BLaER1 treated with 17β-estradiol and CSF1 and Interleukin-3, amounts not matched to agents 10 nM and 100 nM (cell line): ENCODE measurements at regions not wholly inside any gene's neighbourhood (a gene's known extent, or its start where the extent isn't known, plus 50 kb on each side); places are given as distances from the start of the nearest gene placed in this dataset.
A peak's percentile ranks its signal among the peaks of the same experiment; 100 is the strongest.
"Not testable (repeated sequence)": the region's sequence is repeated elsewhere in the genome, so short reads cannot be mapped to it uniquely, and the experiment has no call there.

Experiments
- H3K27ac ChIP-seq, 11 experiments: shearing (Covaris generic); formaldehyde crosslinking; 2 replicates each; pipeline ENCODE4 v1.8.1; 2022
- H3K27me3 ChIP-seq, 11 experiments: shearing (Covaris generic); formaldehyde crosslinking; 2 replicates each; pipeline ENCODE4 v1.8.1; 2022
- H3K36me3 ChIP-seq, 11 experiments: shearing (Covaris generic); formaldehyde crosslinking; 2 replicates each; pipeline ENCODE4 v1.8.1; 2022
- H3K4me1 ChIP-seq, 10 experiments: shearing (Covaris generic); formaldehyde crosslinking; 2 replicates each; pipeline ENCODE4 v1.8.1; 2022
- H3K4me2 ChIP-seq, 11 experiments: shearing (Covaris generic); formaldehyde crosslinking; 2 replicates each; pipeline ENCODE4 v1.8.1; 2022
- H3K4me3 ChIP-seq, 10 experiments: shearing (Covaris generic); formaldehyde crosslinking; 2 replicates each; pipeline ENCODE4 v1.8.1; 2022
- H3K9ac ChIP-seq, 11 experiments: shearing (Covaris generic); formaldehyde crosslinking; 2 replicates each; pipeline ENCODE4 v1.8.1; 2022
- H3K9me3 ChIP-seq, 11 experiments: shearing (Covaris generic); formaldehyde crosslinking; replicated peaks in 1 of 11; 2 replicates each; pipeline ENCODE4 v1.8.1; 2022
- H4K20me1 ChIP-seq, 11 experiments: shearing (Covaris generic); formaldehyde crosslinking; 2 replicates each; pipeline ENCODE4 v1.8.1; 2022
- Cebpa-rat ChIP-seq, 11 experiments: shearing (Covaris generic); IDR thresholded peaks; 2 replicates each; pipeline ENCODE4 v1.8.1; 2022

DNA sequence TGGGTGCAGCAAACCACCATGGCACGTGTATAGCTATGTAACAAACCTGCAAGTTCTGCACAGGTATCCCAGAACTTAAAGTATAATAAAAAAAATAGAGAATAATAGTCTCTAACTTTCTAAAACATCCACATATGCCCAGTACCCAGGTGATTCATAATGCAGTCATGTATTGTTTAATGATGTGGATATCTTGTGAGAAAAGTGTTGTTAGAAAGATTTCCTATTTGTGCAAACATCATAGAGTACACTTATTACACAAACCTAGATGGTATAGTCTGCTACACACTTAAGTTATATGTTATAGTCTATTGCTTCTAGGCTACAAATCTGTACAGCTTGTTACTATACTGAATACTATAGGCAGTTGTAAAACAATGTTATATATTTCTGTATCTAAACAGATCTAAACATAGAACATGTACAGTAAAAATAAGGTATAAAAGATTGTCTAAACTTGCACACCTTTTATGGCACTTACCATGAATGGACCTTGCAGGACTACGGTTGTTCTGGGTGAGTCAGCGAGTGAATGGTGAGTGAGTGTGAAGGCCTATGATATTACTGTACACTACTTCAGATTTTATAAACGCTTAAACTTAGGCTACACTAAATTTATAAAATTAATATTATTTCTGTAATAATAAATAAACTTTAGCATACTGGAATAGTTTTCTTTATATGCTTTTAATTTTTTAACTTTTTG is 232.2 kb upstream of the SLIT2 start:
- Histone ChIP-seq H3K27me3 (no peaks in the 10 kb centered on the region), H3K4me3 (no peak overlapping the region), H3K4me2 (no peak overlapping the region), H3K9me3 (no peaks in the 10 kb centered on the region; a peak in 1 of 22 replicates), H3K4me1 (no peaks in the 10 kb centered on the region), H3K9ac (no peak overlapping the region), H4K20me1 (no peaks in the 10 kb centered on the region), H3K27ac (no peak overlapping the region), H3K36me3 (no peaks in the 10 kb centered on the region)
- no peak for TF ChIP-seq Cebpa-rat (IDR thresholded peaks at IDR 0.05)

DNA sequence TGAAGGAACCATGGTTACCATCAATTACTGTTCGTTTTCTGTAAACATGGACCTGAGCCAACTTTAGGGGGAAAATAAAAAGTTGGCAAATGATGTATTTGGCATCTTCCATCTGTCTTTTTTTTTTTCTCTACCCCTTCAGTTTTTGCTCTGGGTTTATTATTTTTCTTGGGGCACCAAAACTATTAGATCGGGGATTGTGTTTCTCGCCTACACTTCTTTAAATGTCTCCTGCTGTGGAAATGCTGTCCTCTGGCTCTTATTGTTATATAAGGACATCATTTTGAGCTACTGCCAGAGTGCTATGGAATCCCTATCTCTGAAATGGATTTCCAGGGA is 234.0 kb upstream of the SLIT2 start:
- Histone ChIP-seq H3K4me1 (no peaks in the 10 kb centered on the region), H3K4me3 (no peak overlapping the region), H3K27me3 (no peaks in the 10 kb centered on the region), H3K36me3 (no peaks in the 10 kb centered on the region), H3K27ac (no peak overlapping the region), H3K9ac (no peak overlapping the region), H4K20me1 (no peaks in the 10 kb centered on the region), H3K9me3 (no peaks in the 10 kb centered on the region; a peak in 1 of 22 replicates), H3K4me2 (no peak overlapping the region)
- TF ChIP-seq Cebpa-rat (IDR thresholded peaks at IDR 0.05): no peak

DNA sequence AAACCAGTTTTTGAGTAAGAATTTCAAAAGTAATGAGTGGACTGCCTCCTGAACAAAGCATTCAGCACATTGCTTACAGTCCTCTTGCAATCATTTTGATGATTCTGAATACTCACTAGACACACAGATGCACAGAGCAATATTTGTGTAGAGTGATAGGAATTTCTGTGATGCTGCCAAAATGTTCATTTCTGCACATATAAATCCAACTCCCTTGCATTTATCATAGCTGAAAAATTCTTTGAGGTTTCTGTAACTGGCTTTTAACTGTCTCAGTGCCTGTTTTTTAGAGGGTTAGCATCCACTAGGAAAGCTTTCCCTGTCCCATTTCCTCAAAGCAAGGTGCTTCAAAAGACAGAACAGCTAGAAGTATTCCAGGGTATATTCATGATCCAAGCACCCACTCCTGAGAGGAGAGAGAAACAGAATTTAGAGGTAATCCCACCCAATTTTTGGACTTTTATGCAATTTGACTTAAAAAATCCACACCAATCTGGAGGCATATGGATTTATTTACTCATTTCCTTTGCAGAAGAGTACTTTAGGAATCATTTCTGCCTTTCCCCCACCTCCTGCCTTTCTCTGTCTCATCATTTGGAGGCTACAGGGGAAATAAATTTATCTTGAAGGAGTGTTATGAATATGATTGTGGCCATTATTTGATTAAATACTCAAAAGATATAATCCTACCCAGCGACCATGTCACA is 234.5 kb upstream of the SLIT2 start:
- Histone ChIP-seq H3K9ac (no peak overlapping the region), H3K27me3 (no peaks in the 10 kb centered on the region), H3K4me3 (no peak overlapping the region), H3K4me2 (no peak overlapping the region), H3K4me1 (no peaks in the 10 kb centered on the region), H3K36me3 (no peaks in the 10 kb centered on the region), H3K9me3 (no peaks in the 10 kb centered on the region), H3K27ac (no peak overlapping the region), H4K20me1 (no peaks in the 10 kb centered on the region)
- TF ChIP-seq Cebpa-rat (IDR thresholded peaks at IDR 0.05): no peak

DNA sequence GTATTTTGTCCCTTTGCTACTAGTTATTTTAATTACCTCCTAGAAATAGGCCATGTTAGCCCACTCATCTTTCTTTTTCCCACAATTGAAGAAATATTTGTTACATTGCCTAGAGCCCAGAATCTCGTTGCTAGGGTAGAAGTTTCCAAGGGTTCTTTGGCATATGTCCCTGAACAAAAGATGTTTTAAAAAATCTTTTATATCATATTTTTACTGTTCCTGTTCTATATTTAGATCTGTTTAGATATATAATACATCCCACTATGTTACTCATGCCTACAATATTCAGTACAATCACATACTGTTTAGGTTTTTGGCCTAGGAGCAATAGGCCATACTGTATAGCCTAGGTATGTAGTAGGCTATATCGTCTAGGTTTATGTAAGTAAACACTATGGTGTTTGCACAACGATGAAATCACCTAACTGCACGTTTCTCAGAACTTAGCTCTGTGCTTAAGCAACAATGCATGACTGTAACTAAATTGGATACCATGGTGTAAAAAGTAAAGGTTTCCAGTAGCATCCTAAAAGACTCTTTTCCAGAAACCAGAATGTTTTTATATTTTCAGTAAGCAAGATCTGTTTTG is 236.0 kb upstream of the SLIT2 start:
- no peaks in the 10 kb centered on the region for H3K36me3 ChIP-seq
- no peak overlapping the region for H3K4me3 ChIP-seq
- no peaks in the 10 kb centered on the region for H3K4me1 ChIP-seq
- H3K9ac ChIP-seq: no peak overlapping the region
- H3K9me3 ChIP-seq: no peaks in the 10 kb centered on the region
- no peak for TF ChIP-seq Cebpa-rat (IDR thresholded peaks at IDR 0.05)
- H3K4me2 ChIP-seq: no peak overlapping the region
- H4K20me1 ChIP-seq: no peaks in the 10 kb centered on the region
- H3K27ac ChIP-seq: no peak overlapping the region
- no peaks in the 10 kb centered on the region for H3K27me3 ChIP-seq

DNA sequence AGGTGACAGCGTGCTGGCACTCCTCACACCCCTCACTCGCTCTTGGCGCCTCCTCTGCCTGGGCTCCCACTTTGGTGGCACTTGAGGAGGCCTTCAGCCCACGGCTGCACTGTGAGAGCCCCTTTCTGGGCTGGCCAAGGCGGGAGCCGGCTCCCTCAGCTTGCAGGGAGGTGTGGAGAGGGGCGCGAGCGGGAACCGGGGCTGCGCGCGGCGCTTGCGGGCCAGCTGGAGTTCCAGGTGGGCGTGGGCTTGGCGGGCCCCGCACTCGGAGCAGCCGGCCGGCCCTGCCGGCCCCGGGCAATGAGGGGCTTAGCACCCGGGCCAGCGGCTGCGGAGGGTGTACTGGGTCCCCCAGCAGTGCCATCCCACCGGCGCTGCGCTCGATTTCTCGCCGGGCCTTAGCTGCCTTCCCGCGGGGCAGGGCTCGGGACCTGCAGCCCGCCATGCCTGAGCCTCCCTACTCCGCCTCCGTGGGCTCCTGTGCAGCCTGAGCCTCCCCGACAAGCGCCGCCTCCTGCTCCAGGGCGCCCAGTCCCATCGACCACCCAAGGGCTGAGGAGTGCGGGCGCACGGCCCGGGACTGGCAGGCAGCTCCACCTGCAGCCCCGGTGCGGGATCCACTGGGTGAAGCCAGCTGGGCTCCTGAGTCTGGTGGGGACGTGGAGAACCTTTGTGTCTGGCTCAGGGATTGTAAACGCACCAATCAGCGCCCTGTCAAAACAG is 247.7 kb upstream of the SLIT2 start:
- not testable (repeated sequence) for H3K4me1 ChIP-seq, H4K20me1 ChIP-seq, H3K27me3 ChIP-seq, H3K27ac ChIP-seq, H3K9ac ChIP-seq, H3K4me2 ChIP-seq, H3K4me3 ChIP-seq, H3K36me3 ChIP-seq
- peaks cover 0 to 10% (median 4%) of the 10 kb centered on the region in 11 experiments; a peak in 9 of 22 replicates for H3K9me3 ChIP-seq

DNA sequence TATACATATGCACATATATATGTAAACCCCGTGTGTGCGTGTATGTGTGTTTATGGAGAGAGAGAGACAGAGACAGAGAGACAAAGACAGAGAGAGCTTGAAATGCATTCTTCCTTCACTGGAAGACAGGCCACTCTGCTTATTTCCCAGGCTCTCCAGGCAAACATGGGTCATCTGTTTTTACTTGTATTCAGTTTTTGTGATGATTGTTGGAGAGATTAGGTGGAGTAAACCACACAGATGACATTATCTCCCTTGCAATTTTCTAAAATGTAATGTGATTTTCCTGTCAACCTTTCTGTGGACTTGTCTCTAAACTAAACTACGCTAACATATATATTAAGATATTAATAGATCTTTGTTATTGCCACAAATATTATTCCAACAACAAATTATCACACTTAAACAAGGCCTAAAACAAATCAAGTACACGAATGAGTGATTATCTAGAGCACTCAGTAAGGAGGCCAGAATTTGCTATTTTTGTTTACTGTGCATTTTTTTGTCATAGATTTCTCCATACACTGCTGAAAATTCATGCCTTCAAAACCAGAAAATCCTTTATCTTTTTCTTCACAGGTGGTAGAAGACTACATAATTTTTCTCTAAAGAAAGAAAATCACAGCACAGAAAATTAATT is 251.8 kb upstream of the SLIT2 start:
- Histone ChIP-seq H3K4me1 (no peaks in the 10 kb centered on the region), H3K27ac (no peak overlapping the region), H3K4me2 (no peak overlapping the region), H3K9me3 (peaks cover 0 to 10% (median 4%) of the 10 kb centered on the region in 11 experiments; a peak in 9 of 22 replicates), H3K36me3 (no peaks in the 10 kb centered on the region), H3K9ac (no peak overlapping the region), H3K4me3 (no peak overlapping the region), H3K27me3 (no peaks in the 10 kb centered on the region), H4K20me1 (no peaks in the 10 kb centered on the region)
- TF ChIP-seq Cebpa-rat (IDR thresholded peaks at IDR 0.05): no peak

DNA sequence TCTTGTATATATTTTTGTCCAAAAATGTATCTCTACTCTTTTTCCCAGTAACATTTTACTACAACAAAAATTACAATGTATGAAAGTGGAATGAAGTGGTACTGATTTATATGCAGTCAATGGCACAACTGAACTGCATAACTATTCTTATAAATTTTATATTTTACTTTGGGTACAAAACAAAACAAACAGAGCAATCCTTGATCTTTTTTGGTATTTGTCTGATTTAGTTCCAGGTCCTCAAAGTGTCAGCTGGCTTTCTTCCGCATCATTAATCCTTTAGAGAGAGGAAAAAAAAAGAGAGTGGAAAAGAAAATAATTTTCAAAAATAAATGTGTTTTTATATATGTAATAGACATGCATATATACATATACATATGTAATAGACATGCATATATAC is 252.4 kb upstream of the SLIT2 start:
- Histone ChIP-seq H3K36me3 (no peaks in the 10 kb centered on the region), H3K9me3 (peaks cover 0 to 8% (median 4%) of the 10 kb centered on the region in 11 experiments; a peak in 9 of 22 replicates), H3K4me2 (no peak overlapping the region), H3K4me1 (no peaks in the 10 kb centered on the region), H3K27me3 (no peaks in the 10 kb centered on the region), H3K9ac (no peak overlapping the region), H3K27ac (no peak overlapping the region), H3K4me3 (no peak overlapping the region), H4K20me1 (no peaks in the 10 kb centered on the region)
- TF ChIP-seq Cebpa-rat (IDR thresholded peaks at IDR 0.05): no peak

DNA sequence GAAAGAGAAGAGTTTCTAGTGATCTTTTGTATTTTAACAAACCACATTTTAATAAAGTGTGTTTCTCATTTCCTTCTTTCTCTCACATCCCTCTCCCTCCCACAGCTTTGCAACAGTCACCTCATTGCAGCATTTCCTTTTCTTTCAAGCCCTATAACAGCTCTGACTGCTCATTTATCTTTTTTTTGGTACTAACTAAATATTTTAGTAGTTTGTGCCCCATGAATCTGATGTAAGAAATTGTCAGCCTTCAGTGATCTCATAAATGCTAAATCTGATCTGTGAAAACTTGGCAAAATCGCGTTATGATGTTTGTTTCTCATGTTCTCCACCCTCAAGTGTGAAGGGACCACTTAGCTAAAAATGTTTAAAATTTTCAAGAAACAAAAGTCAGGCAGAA is 258.5 kb upstream of the SLIT2 start:
- H3K9me3 ChIP-seq: no peaks in the 10 kb centered on the region
- H3K27me3 ChIP-seq: no peaks in the 10 kb centered on the region
- no peak overlapping the region for H3K9ac ChIP-seq
- peak overlapping the region in 9 of 11 experiments; percentile 37 to 78 (median 56); a peak in 17 of 22 replicates for H3K4me2 ChIP-seq
- H3K27ac ChIP-seq: peak overlapping the region in 7 of 11 experiments; percentile 2 to 69 (median 32); a peak in 10 of 22 replicates
- no peak for TF ChIP-seq Cebpa-rat (IDR thresholded peaks at IDR 0.05)
- H4K20me1 ChIP-seq: no peaks in the 10 kb centered on the region
- peaks cover 0 to 24% (median 13%) of the 10 kb centered on the region in 10 experiments; a peak in 15 of 20 replicates for H3K4me1 ChIP-seq
- H3K36me3 ChIP-seq: no peaks in the 10 kb centered on the region
- no peak overlapping the region for H3K4me3 ChIP-seq
